GM12878 (cell line): ENCODE measurements at regions not wholly inside any gene's neighbourhood (a gene's known extent, or its start where the extent isn't known, plus 50 kb on each side); places are given as distances from the start of the nearest gene placed in this dataset.

ENCODE experiments used
- ATAC-seq: fragments of 200-7000 bp; cut with Tn5 transposase; 3 replicates; pipeline ENCODE4 v1.9.1; 2020; ENCODE audit warnings: mild to moderate bottlenecking, moderate library complexity
- BruUV-seq: library from RNA; stranded (reverse); fragments of 400-500 nt; replicated peaks from 2 replicates; lab custom pipeline; 2021; lab: Mats Ljungman, UMichigan
- CTCF ChIA-PET: fragments of 300-600 bp; sonication (Branson Sonifier 250); formaldehyde crosslinking; extraction: SDS; loops from one replicate; lab custom pipeline; 2021; ENCODE audit warnings: inconsistent platforms; lab: Yijun Ruan, JAX
- POLR2A ChIA-PET: fragments of 350-600 bp; formaldehyde crosslinking; extraction: SDS; loops from one replicate; lab custom pipeline; 2021; ENCODE audit warnings: inconsistent platforms; lab: Charles Lee
- RAD21 ChIA-PET: fragments of 300-600 bp; sonication (Branson Sonifier 250); formaldehyde crosslinking; loops from one replicate; lab custom pipeline; 2023; ENCODE audit warnings: antibody characterized with exemption; ENCODE audit not compliant: unreplicated experiment; lab: Charles Lee
- SMC1A ChIA-PET: fragments of 300-600 bp; sonication (Branson Sonifier 250); formaldehyde crosslinking; loops from one replicate; lab custom pipeline; 2023; ENCODE audit not compliant: unreplicated experiment, uncharacterized antibody; lab: Charles Lee
- DNase-seq: peaks from one replicate; pipeline ENCODE4 v3.0.0-alpha.2; 2011; ENCODE audit warnings: low read depth, low spot score
- FAIRE-seq: peaks from 3 replicates; lab custom pipeline; 2011; peaks lifted over from hg19 to GRCh38; lab: Jason Lieb, UNC
- H2AFZ ChIP-seq: 2 replicates; pipeline ENCODE4 v1.6.0; 2011; ENCODE audit warnings: low read depth, low read length, control low read depth; ENCODE audit not compliant: control insufficient read depth
- H3K27ac ChIP-seq: 2 replicates; pipeline ENCODE4 v1.5.1; 2011; ENCODE audit warnings: control low read depth; ENCODE audit not compliant: control insufficient read depth, insufficient read depth
- H3K27me3 ChIP-seq, 2 experiments: replicated peaks in 1 of 2; 2 replicates each; pipeline versions ENCODE4 v1.6.0 to v1.6.1; 2011; ENCODE audit warnings: low read length in 1 of 2; ENCODE audit not compliant: control insufficient read depth in 2 of 2, insufficient read depth in 2 of 2
- H3K36me3 ChIP-seq, 2 experiments: 2 replicates each; pipeline ENCODE4 v1.5.1; 2011; ENCODE audit warnings: low read length in 1 of 2; ENCODE audit not compliant: control insufficient read depth in 2 of 2, insufficient read depth in 2 of 2
- H3K4me1 ChIP-seq: 2 replicates; pipeline ENCODE4 v1.6.1; 2011; ENCODE audit warnings: mild to moderate bottlenecking, low read length, moderate library complexity, mixed read lengths; ENCODE audit not compliant: control insufficient read depth, insufficient read depth
- H3K4me2 ChIP-seq: 2 replicates; pipeline ENCODE4 v1.6.0; 2011; ENCODE audit warnings: control low read depth; ENCODE audit not compliant: control insufficient read depth, insufficient read depth
- H3K4me3 ChIP-seq: fragments of 200-600 bp; sonication (generic); 2 replicates; pipeline ENCODE4 v1.5.1; 2016
- H3K79me2 ChIP-seq: 2 replicates; pipeline ENCODE4 v1.6.0; 2011; ENCODE audit warnings: low read length; ENCODE audit not compliant: control insufficient read depth, insufficient read depth
- H3K9ac ChIP-seq: 2 replicates; pipeline ENCODE4 v1.8.0; 2011; ENCODE audit warnings: low read length, control low read depth, mixed read lengths; ENCODE audit not compliant: control insufficient read depth, insufficient read depth
- H3K9me3 ChIP-seq: replicated peaks from 3 replicates; pipeline ENCODE4 v1.5.1; 2011; ENCODE audit warnings: mild to moderate bottlenecking, low read length; ENCODE audit not compliant: control insufficient read depth, insufficient read depth
- H4K20me1 ChIP-seq: 2 replicates; pipeline ENCODE4 v1.6.0; 2011; ENCODE audit not compliant: control insufficient read depth, insufficient read depth
- E4F1 ChIP-seq: fragments of 450-650 bp; IDR thresholded peaks from 2 replicates; pipeline ENCODE4 v1.6.1; 2018; ENCODE audit warnings: borderline replicate concordance, mild to moderate bottlenecking; ENCODE audit not compliant: partially characterized antibody
- MEF2B ChIP-seq: fragments of 450-650 bp; IDR thresholded peaks from 2 replicates; pipeline ENCODE4 v1.6.1; 2018; ENCODE audit warnings: mild to moderate bottlenecking, moderate library complexity; ENCODE audit not compliant: partially characterized antibody, poor library complexity, severe bottlenecking
- WGBS: methylation state at CpG from one replicate; pipeline ENCODE4 v1.1.6; 2016; ENCODE audit warnings: low lambda C conversion rate; ENCODE audit not compliant: insufficient replicate concordance, insufficient coverage; ENCODE audit errors: missing lambda C conversion rate; 5-methylcytosine and 5-hydroxymethylcytosine counted together
- in situ Hi-C: fragments of 300-500 bp; cut with MboI; formaldehyde crosslinking; loops from 9 replicates; pipeline ENCODE4 v1.14.3; 2018; ENCODE audit warnings: mixed read lengths
- intact Hi-C: fragments of 100-400 bp; cut with micrococcal nuclease; formaldehyde crosslinking; loops from one replicate; pipeline ENCODE4 v1.14.2; 2022; ENCODE audit not compliant: unreplicated experiment

GRCh38 chr11:35088226-35088625 lies 50.7 kb upstream of the CD44 start:
- CTCF ChIA-PET, result interaction anchor here (1.1 to 1.5 kb wide), 5 partner anchors 15 to 185 kb away, joined by 3 to 5 read pairs (median 3); no protein-coding TSS in a partner anchor
- POLR2A ChIA-PET, result interaction anchor here (1.2 to 1.8 kb wide), 5 partner anchors 19 to 58 kb away, joined by 3 to 8 read pairs (median 3); no protein-coding TSS in a partner anchor
- no peaks in the 10 kb centered on the region for H3K36me3 ChIP-seq
- peak overlapping the region; percentile 21; the same call in 1 of the 2 replicates for H3K4me2 ChIP-seq
- no peak for ATAC-seq
- no peak for FAIRE-seq
- BruUV-seq, result no TSS peak
- no peak overlapping the region for H3K9ac ChIP-seq
- in situ Hi-C loops (no loop called here), intact Hi-C loops (loop anchor here (5.0 kb wide), 1 partner anchor 304 kb away; no protein-coding TSS in a partner anchor)
- no peak for DNase-seq
- peak overlapping the region; percentile 41; the same call in 1 of the 2 replicates for H2AFZ ChIP-seq
- H3K79me2 ChIP-seq, result no peaks in the 10 kb centered on the region
- RAD21 ChIA-PET, result interaction anchor here (1.0 to 1.5 kb wide), 4 partner anchors 37 to 218 kb away, joined by 3 to 5 read pairs (median 4); no protein-coding TSS in a partner anchor
- no peak for TF ChIP-seq E4F1
- peak; percentile 17 for TF ChIP-seq MEF2B
- peaks cover 42% of the 10 kb centered on the region for H3K4me1 ChIP-seq
- SMC1A ChIA-PET, result interaction anchor here (0.7 to 2.3 kb wide), 19 partner anchors 10 to 239 kb away, joined by 3 to 7 read pairs (median 4); no protein-coding TSS in a partner anchor
- H3K27me3 ChIP-seq, result no peaks in the 10 kb centered on the region
- H4K20me1 ChIP-seq, result no peaks in the 10 kb centered on the region
- H3K4me3 ChIP-seq, result no peak overlapping the region
- 3% methylated on average over 2 of the region's 2 CpGs for WGBS
- H3K27ac ChIP-seq, result no peak overlapping the region
- H3K9me3 ChIP-seq, result no peaks in the 10 kb centered on the region; the same call in 2 of the 3 replicates
